ENCODE measurements at regions not wholly inside any gene's neighbourhood (a gene's known extent, or its start where the extent isn't known, plus 50 kb on each side); places are given as distances from the start of the nearest gene placed in this dataset.

DNA sequence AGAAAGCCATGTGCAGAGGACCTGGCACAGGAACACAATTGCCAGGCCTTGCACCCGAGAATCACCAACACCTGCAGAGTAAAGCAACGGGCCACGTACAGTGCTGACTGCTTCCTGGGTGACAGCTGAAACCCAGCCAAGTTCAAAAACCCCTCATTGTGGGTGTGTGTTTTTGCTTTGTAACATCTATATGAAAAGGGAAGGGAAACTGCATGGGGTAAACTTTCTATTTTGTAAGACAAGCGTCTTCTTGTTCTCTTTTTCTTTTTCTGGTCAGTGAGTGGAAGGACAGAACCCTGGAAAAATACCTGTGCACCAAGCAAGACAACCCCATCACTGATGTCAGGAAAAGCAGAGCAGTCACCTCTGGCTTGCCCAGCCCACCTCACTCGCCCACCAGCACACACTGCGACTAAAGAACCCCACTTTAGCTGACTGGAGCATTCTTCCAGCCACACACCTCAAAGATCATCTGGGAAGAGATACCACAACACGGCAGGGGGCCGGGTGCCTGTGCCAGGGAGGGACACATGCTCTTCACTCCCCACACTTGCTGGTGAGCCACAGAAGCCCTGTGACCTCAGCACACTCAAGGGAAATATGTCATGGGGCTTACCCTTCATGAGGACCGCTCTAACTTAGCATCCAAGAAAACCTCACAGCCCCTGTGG is 172.3 kb downstream of the NDUFA12 start:
- H3K27me3 ChIP-seq (ENCODE audit: control insufficient read depth in 1 of 2, insufficient read depth in 2 of 2, low read length in 2 of 2) = no peaks in the 10 kb centered on the region; a peak in 1 of 5 replicates
- H3K9ac ChIP-seq (ENCODE audit: insufficient read depth, low read depth, low read length) = no peak overlapping the region
- H3K27ac ChIP-seq (ENCODE audit: extremely low read length, insufficient read depth, low read length) = no peak overlapping the region
- FAIRE-seq (no peak), ATAC-seq (no peak; the same call in 2 of the 3 replicates), DNase-seq (ENCODE audit: low spot score) (no peak)
- H3K4me1 ChIP-seq (ENCODE audit: insufficient read depth, low read length) = peaks cover 5% of the 10 kb centered on the region; the same call in 1 of the 2 replicates
- ChIA-PET CTCF (ENCODE audit: low intra/inter-chr PET ratio, low total read pairs) (no interaction called here), POLR2A (no interaction called here)
- H3K36me3 ChIP-seq (replicated peaks in 1 of 2; ENCODE audit: control insufficient read depth in 1 of 2, insufficient read depth in 2 of 2, low read length in 2 of 2) = no peaks in the 10 kb centered on the region
- intact Hi-C loops (cut with micrococcal nuclease; ENCODE audit: unreplicated experiment) (loop anchor here (10.0 kb wide), 1 partner anchor 176 kb away; the partner anchor contains the start of gene TMCC3), in situ Hi-C loops (cut with HindIII; ENCODE audit: extremely low pct_ligation_motif_present, low pct_unique_long_range_greater_than_20kb) (no loop called here)
- no TSS peak for BruUV-seq (replicated peaks)
- H4K20me1 ChIP-seq (ENCODE audit: insufficient read depth, low read length) = no peaks in the 10 kb centered on the region
- 17% methylated on average over 6 of the region's 9 CpGs for WGBS (ENCODE audit: low lambda C conversion rate)
- no peak for TF ChIP-seq KDM1A (CRISPR knock-in tag; IDR thresholded peaks at IDR 0.05)
- TF ChIP-seq, protein P1, sequence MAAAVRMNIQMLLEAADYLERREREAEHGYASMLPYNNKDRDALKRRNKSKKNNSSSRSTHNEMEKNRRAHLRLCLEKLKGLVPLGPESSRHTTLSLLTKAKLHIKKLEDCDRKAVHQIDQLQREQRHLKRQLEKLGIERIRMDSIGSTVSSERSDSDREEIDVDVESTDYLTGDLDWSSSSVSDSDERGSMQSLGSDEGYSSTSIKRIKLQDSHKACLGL (CRISPR knock-in tag; IDR thresholded peaks at IDR 0.05) = no peak
- TF ChIP-seq, protein P2, sequence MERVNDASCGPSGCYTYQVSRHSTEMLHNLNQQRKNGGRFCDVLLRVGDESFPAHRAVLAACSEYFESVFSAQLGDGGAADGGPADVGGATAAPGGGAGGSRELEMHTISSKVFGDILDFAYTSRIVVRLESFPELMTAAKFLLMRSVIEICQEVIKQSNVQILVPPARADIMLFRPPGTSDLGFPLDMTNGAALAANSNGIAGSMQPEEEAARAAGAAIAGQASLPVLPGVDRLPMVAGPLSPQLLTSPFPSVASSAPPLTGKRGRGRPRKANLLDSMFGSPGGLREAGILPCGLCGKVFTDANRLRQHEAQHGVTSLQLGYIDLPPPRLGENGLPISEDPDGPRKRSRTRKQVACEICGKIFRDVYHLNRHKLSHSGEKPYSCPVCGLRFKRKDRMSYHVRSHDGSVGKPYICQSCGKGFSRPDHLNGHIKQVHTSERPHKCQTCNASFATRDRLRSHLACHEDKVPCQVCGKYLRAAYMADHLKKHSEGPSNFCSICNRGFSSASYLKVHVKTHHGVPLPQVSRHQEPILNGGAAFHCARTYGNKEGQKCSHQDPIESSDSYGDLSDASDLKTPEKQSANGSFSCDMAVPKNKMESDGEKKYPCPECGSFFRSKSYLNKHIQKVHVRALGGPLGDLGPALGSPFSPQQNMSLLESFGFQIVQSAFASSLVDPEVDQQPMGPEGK (CRISPR knock-in tag; IDR thresholded peaks at IDR 0.05) = no peak
- H3K4me3 ChIP-seq (replicated peaks in 1 of 3; ENCODE audit: insufficient read depth in 1 of 3, low read depth in 2 of 3, low read length in 3 of 3) = no peak overlapping the region
- H3K4me2 ChIP-seq (ENCODE audit: low read depth, low read length) = no peak overlapping the region
- no peaks in the 10 kb centered on the region for H3K9me3 ChIP-seq (ENCODE audit: low read length)
- no peak overlapping the region for H2AFZ ChIP-seq (ENCODE audit: low read length)
- H3K79me2 ChIP-seq (ENCODE audit: insufficient read depth, low read length) = no peaks in the 10 kb centered on the region

DNA sequence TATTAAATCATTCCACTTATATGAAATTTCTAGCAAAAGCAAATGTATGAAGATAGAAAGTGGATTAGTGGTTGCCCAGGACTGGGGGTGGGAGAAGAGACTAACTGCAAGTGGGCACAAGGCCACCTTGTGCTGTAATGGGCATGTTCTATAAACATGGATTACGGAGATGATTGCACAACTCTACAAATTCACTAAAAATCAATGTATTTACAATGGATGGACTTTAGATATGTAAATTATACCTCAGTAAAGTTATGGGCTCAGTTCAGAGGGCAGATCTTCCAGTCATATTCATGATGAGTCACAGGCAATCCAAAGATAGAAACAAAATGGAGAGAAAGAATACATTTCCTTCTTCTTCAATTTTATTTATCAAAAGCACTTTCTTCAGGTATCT is 173.9 kb downstream of the NDUFA12 start:
- H3K9me3 ChIP-seq (ENCODE audit: low read length) = no peaks in the 10 kb centered on the region
- DNase-seq (ENCODE audit: low spot score) = no peak
- POLR2A ChIA-PET = no interaction called here
- H3K27ac ChIP-seq (ENCODE audit: extremely low read length, insufficient read depth, low read length) = no peak overlapping the region
- CTCF ChIA-PET (ENCODE audit: low intra/inter-chr PET ratio, low total read pairs) = no interaction called here
- in situ Hi-C loops (cut with HindIII; ENCODE audit: extremely low pct_ligation_motif_present, low pct_unique_long_range_greater_than_20kb) = no loop called here
- TF ChIP-seq CEBPG (CRISPR knock-in tag; IDR thresholded peaks at IDR 0.05) (peak; percentile 34; the same call in 1 of the 2 replicates), TOE1 (CRISPR knock-in tag; IDR thresholded peaks at IDR 0.05) (no peak), CEBPB (IDR thresholded peaks at IDR 0.05; ENCODE audit: borderline replicate concordance, low read depth, low read length) (peak; percentile 73), ONECUT2 (CRISPR knock-in tag; IDR thresholded peaks at IDR 0.05) (peak; percentile 61; the same call in 1 of the 2 replicates)
- TF ChIP-seq, protein P3, sequence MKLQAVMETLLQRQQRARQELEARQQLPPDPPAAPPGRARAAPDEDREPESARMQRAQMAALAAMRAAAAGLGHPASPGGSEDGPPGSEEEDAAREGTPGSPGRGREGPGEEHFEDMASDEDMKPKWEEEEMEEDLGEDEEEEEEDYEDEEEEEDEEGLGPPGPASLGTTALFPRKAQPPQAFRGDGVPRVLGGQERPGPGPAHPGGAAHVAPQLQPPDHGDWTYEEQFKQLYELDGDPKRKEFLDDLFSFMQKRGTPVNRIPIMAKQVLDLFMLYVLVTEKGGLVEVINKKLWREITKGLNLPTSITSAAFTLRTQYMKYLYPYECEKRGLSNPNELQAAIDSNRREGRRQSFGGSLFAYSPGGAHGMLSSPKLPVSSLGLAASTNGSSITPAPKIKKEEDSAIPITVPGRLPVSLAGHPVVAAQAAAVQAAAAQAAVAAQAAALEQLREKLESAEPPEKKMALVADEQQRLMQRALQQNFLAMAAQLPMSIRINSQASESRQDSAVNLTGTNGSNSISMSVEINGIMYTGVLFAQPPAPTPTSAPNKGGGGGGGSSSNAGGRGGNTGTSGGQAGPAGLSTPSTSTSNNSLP (IDR thresholded peaks at IDR 0.05; ENCODE audit: low read depth, low read length) = peak; percentile 69; the same call in 1 of the 2 replicates
- TF ChIP-seq, protein P4, sequence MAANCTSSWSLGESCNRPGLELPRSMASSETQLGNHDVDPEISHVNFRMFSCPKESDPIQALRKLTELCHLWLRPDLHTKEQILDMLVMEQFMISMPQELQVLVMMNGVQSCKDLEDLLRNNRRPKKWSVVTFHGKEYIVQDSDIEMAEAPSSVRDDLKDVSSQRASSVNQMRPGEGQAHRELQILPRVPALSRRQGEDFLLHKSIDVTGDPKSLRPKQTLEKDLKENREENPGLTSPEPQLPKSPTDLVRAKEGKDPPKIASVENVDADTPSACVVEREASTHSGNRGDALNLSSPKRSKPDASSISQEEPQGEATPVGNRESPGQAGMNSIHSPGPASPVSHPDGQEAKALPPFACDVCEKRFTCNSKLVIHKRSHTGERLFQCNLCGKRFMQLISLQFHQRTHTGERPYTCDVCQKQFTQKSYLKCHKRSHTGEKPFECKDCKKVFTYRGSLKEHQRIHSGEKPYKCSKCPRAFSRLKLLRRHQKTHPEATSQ (CRISPR knock-in tag; IDR thresholded peaks at IDR 0.05; ENCODE audit: borderline replicate concordance) = no peak
- WGBS (ENCODE audit: low lambda C conversion rate) = 0% methylated on average over 1 of the region's 1 CpG
- BruUV-seq (replicated peaks) = no TSS peak
- no peak for FAIRE-seq
- peaks cover 5% of the 10 kb centered on the region; the same call in 1 of the 2 replicates for H3K4me1 ChIP-seq (ENCODE audit: insufficient read depth, low read length)
- no peaks in the 10 kb centered on the region; a peak in 1 of 5 replicates for H3K27me3 ChIP-seq (ENCODE audit: control insufficient read depth in 1 of 2, insufficient read depth in 2 of 2, low read length in 2 of 2)
- H3K79me2 ChIP-seq (ENCODE audit: insufficient read depth, low read length) = no peaks in the 10 kb centered on the region
- H3K36me3 ChIP-seq (replicated peaks in 1 of 2; ENCODE audit: control insufficient read depth in 1 of 2, insufficient read depth in 2 of 2, low read length in 2 of 2) = no peaks in the 10 kb centered on the region
- intact Hi-C loops (cut with micrococcal nuclease; ENCODE audit: unreplicated experiment) = no loop called here
- no peak overlapping the region for H3K4me2 ChIP-seq (ENCODE audit: low read depth, low read length)
- H3K4me3 ChIP-seq (replicated peaks in 1 of 3; ENCODE audit: insufficient read depth in 1 of 3, low read depth in 2 of 3, low read length in 3 of 3) = no peak overlapping the region
- H2AFZ ChIP-seq (ENCODE audit: low read length) = no peak overlapping the region
- H3K9ac ChIP-seq (ENCODE audit: insufficient read depth, low read depth, low read length) = no peak overlapping the region
- no peak for ATAC-seq
- no peaks in the 10 kb centered on the region for H4K20me1 ChIP-seq (ENCODE audit: insufficient read depth, low read length)
